ENCODE measurements at regions not wholly inside any gene's neighbourhood (a gene's known extent, or its start where the extent isn't known, plus 50 kb on each side); places are given as distances from the start of the nearest gene placed in this dataset.

DNA sequence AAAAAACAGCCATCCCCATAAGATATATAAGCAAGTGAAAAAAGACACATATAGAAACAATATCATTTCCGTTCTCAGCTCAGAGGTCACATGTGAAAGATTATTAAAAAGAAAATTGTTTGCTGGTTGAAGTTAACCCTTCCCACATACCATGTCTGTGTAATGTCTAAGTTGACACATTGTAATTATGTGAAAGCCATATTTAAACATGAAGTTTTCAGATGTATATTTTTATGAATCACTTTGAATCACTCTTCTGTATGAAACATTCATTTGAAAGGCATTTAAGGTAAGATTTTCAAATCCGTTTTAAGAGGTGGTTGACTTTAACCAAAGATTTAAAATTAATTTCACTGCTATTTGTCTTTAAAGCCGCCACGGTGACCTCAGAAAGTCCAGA lies 441.9 kb downstream of the RND3 start:
- TF ChIP-seq, protein P1, sequence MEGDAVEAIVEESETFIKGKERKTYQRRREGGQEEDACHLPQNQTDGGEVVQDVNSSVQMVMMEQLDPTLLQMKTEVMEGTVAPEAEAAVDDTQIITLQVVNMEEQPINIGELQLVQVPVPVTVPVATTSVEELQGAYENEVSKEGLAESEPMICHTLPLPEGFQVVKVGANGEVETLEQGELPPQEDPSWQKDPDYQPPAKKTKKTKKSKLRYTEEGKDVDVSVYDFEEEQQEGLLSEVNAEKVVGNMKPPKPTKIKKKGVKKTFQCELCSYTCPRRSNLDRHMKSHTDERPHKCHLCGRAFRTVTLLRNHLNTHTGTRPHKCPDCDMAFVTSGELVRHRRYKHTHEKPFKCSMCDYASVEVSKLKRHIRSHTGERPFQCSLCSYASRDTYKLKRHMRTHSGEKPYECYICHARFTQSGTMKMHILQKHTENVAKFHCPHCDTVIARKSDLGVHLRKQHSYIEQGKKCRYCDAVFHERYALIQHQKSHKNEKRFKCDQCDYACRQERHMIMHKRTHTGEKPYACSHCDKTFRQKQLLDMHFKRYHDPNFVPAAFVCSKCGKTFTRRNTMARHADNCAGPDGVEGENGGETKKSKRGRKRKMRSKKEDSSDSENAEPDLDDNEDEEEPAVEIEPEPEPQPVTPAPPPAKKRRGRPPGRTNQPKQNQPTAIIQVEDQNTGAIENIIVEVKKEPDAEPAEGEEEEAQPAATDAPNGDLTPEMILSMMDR (IDR thresholded peaks at IDR 0.05): no peak
- TF ChIP-seq POLR2A (IDR thresholded peaks at IDR 0.05): no peak

Data from esophagus squamous epithelium (tissue), 4 donors.